Ecto neural progenitor cell (in vitro differentiated cells): ENCODE measurements at regions not wholly inside any gene's neighbourhood (a gene's known extent, or its start where the extent isn't known, plus 50 kb on each side); places are given as distances from the start of the nearest gene placed in this dataset.

Source experiments
- DNase-seq: peaks from one replicate; pipeline ENCODE4 v3.0.0-alpha.2; 2018; ENCODE audit warnings: low spot score

DNA sequence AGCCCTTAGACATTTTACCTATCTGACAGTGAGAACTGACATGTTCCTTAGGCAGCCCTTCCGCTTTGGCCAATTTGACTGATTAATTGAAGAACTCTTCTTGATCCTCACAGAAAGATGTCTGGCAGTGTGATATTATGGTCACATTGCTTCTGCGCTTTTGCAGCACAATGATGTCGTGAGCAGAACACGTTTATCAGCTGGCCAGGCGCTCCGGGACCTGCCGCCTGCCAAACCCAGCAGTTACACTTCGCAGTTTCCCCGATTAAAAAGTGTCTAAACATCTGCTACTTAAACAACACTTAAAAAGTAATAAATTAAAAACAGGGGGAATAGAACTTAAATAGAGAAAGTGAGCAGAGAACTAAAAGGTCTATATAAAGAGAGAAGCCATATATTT is 103.5 kb upstream of the ETS2 start:
- no peak for DNase-seq

DNA sequence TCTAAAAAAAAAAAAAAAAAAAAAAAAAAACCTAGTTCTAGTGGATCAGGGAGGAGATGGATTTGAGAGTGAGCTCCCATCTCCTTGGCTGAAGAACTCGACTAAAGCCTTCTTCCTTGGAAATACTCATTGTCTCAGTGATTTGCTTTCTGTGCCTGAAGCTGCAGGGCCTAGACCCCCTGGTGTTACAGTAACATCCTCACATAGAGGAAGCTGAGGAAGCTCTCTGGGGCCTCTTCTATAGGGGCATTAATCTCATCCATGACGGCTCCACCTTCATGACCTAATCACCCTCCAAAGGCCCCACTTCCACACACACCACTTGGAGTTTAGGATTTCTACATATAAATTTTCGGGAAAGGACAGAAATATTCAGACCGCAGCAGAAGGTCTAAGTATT is 95.9 kb upstream of the ETS2 start:
- DNase-seq: no peak

DNA sequence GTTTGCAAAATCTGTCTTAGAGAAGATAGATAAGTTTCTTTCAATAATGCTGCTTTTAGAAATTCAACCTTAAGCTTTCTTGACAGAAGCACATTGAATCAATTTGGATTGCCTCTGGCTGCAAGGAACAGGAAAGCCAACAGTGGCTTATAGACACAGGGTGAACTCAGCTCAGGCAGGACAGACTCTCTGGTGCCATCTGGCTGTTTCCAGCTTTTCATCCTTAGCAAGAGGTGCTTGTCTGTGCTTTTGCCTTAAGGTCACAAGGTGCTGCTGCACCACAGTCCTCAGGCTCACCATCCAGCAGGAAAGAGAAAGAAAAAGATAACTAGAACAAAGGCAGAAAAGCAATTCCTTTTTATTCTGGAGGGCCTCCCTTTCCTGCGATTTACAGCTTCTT is 93.7 kb upstream of the ETS2 start:
- no peak for DNase-seq

DNA sequence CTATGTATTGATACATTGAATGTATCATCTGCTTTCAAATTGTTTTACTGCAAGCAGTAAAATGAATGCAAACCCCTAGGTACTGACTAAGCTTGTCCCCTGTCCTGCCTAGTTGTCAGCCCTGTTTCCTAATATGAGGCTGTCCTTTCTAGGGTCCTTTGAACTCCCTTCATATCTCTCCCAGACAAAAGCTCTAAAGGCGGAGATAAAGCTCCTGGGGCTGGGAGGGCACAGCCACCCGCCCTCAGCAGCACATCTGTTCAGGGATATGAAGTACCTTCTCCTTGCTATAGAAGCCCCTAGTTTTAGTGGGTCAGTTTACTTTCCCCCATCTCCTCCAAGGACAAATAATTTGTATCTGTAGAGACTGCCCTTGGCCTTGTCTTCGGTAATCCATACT is 93.1 kb upstream of the ETS2 start:
- no peak for DNase-seq

DNA sequence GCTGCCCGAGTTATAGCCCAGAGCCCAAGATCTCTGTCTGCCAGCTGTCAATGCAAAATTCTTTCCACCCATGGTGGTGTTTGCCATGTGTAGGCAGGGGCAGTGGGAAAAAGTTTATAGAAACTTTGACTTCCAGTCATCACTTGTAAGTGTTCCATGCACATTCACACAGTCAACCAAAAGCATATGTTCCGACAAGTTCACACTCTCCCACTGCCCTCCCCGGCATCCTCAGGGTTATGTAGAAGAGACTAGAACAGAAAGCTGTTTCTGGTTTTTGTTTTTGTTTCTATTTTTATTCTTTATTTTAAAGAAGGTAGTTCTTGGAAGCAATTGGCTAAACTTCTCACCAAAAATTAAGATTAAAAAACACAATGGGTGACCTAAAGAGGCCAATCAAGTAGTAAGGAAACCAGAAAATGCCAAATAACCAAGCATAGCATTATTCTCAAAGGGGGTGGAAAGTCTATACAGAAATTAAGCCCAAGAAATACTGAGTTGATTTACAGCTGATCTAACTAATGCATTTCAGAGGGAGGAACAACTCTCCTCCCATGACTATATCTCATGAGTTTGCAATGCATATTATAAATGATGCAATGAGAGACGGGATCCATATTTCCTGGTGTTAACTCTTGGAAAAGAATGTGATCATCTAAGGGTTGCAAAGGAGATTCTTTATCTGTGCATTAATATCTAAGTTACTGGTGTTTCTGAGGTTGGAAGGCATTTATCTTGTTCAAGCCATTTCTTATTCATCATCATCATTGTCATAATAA is 91.5 kb upstream of the ETS2 start:
- no peak for DNase-seq

DNA sequence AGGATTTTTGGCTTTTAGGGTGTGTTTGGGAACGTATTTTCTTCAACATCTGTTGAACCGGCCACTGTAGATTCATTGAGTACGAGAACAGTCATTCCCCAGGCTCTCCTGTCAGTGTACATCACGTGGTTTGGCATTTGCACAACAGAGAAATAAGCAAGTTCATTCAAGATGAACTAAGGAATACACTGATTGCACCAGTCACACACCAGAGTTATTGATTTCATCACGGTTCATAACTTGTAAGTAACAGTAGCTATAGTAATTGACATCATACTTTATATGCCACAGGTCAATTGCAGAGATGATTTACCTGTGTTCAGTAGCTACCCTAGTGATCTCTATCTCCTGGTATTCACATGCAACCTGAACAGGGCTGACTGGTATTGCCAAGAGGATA is 90.7 kb upstream of the ETS2 start:
- no peak for DNase-seq

DNA sequence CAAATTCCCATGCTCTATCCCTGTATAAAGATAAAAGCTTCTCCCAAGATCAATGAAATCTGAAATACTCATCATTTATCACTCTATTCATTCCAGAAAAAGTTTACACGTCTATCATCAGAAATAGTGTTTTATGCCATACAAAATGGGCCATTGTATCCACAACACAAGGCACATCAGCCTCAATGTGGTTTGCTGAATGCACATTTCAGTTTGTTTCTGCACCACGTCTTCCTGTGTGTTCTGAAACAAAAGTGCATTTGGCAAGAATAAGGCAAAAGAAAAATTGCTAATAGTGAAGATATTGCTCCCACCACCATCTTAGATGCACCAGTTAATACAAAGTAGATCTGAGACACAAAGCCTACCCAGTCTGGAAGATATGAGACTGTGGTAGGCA is 89.6 kb upstream of the ETS2 start:
- DNase-seq: no peak

DNA sequence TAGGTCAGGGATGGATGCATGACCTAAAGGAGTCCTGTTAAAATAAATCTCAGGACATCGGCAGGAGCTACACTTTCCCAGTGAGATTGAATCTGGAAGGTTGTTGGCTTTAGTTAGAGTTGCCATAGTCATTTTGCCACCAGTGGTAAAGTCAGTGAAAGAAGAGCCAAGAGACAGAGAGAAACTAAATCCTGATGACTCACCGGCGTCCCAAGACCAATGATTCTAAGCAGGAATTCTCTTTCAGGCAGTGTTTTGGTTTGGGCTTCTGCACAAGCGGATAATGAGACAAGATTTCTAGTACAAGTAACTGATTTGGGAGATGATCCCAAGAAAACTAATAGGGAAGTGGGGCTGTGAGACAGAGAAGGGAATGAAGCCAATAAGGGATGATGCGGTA is 88.8 kb upstream of the ETS2 start:
- no peak for DNase-seq

DNA sequence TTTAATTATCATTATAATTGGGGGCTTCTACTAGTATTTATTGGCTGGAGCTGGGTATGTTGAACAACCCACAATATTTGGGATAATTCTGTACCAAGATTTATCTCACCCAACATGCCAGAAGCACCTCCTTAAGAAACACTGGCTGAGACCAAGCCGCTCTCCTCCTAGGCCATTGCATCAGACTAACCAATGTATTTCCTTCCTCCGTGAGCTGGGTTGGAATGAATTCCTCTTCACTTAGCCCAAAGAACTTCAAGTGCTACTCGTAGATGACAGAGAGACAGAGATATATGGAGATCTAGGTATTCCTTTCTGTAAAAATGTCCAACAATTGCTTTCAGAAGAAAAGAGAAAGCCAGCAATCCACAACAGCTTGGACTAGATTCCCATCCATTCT is 87.2 kb upstream of the ETS2 start:
- no peak for DNase-seq

DNA sequence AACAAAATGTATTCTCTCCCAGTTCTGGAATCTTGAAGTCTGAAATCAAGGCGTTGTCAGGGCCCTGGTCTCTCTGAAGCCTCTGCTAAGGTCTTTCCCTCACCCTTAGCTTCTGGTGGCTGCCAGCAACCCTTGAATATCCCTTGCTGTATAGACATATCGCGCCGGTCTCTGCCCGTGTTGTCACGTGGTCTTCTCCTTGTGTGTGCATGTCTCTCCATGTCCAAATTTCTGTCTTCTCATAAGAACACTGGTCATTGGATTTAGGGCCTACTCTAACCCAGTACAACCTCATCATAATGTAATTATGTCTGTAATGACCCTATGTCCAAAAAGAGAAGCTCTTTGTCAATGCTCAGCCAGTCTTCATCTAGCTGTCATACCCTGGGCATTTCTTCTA is 85.7 kb upstream of the ETS2 start:
- DNase-seq: no peak

DNA sequence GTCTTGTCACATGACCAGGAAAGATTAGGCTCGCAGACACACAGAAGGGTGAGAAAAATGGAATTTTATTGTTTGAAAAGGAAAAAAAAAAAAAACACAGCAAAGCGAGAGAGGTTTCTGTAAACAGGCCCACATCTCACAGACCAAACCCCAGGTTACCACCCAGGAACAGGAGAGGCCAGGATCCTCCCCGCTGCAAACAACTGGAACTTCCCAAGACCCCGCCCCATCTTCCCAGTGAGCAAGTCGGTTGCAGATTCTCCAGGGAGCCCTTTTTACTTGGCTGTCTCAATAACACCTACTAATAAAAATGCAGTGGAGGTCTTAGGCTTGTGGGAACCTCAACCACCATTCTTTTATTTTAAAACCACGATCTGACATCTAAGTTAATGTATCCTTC is 84.7 kb upstream of the ETS2 start:
- no peak for DNase-seq

DNA sequence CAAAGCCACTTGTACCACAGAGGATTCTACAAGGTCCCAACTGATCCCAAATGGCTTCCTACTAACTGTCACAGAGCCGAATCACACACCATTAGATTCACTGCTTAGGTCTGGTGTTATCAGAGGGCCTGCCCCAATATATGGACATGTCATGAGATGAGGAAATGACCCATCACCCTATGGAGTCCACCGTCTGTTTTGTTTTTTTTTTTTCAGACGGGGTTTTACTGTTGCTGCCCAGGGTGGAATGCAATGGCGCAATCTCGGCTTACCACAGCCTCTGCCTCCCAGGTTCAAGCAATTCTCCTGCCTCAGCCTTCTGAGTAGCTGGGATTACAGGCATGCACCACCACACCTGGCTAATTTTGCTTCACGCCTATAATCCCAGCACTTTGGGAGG is 83.8 kb upstream of the ETS2 start:
- DNase-seq: no peak

DNA sequence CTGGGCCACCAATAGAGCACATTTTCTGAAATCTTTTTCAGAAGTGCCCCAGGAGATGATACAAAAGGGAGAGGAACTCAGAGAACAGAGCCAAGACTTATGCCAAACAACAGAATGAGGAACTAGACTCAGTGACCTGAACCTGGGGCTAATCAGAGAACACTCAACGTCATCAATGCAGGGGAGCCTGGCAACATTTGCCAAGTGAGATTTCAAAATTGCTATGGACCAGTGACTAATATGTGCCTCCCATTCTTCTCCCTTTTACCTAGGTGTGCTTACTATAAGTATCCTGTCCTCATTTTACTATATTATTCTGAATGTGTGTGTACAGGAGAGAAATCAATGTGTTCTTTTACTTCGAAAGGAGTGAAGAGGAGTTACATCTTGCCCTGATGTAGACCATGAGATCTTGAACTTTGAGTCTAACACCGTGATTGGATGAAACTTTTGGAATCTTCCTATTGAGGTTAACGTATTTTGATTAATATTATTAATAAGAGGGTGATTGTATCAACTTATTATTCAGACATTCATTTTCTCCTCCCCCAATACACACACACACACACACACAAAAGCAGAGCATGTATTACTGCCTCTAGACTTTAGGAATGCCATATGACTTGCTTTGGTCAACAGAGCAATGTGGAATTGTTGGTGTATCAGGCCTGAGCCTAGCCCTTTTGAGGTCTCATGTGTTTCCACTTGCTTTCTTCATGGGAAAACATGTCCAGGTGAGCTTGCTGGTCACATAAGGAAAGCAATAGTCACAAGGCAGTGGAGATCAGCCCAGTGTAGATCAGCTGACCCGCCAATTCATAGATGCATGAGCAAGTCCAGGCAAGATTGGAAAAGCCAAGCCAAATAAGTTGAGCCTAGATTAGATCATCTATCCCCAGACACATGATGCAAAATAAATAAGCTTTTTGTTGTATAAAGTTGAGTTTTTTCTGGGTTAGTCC is 80.3 kb upstream of the ETS2 start:
- no peak for DNase-seq

DNA sequence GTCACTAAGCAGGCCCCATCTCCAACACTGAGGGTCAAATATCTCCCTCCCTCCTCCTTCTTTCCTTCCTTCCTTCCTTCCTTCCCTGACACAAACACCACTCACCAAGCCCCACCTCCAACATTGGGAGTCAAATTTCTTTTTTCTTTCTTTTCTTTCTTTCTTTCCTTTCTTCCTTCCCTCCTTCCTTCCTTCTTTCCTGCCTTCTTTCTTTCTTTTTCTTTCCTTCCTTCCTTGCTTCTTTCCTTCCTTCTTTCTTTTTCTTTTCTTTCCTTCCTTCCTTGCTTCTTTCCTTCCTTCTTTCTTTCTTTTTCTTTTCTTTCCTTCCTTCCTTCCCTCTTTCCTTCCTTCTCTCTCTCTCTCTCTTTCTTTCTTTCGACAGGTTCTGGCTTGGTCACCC is 79.2 kb upstream of the ETS2 start:
- DNase-seq: no peak

DNA sequence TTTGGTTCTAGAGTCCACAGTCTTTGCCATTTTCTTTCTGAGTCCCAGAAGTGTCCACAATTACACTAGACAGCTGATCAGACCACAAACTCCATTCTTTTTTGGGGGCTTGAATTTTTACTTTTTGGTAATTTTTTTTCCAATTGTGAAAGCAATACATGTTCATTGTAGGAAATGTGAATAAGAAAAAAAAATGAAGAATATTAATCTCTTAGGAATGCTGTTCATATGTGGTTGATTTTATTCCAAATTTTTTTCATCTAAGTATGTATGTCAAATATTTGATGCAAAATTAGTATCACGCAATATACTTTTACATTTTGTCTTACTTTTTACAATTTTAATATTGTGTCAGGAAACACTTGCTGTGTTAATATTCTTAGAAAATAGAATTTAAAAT is 76.4 kb upstream of the ETS2 start:
- no peak for DNase-seq

DNA sequence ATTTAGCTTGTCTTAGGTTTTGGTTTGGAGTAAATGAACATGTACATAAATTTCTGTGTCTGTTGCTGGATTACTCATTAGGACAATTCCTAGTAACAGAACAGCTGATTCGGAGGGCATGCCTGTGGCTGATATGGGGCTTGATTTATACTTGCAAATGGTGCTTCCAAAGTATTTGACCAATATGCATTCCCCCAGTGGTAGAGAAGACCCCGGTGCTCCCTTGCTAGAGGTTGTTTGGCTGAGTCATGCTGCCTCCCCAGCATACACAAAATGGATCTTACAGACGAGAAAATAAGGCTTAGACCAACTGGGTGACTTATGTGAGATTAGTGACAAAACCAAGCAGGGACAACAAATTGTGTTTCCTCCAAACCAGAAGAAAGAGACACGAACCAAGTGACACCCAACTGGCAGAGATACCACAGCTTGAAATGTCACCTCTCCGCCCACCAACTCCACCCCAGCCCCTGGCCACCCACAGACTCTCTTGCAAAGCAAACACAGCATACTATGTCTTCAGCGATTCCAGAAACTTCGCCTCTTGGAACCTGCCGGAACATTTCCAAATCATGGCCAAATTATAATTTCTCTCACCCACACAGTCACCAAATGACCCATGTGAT is 75.9 kb upstream of the ETS2 start:
- no peak for DNase-seq

DNA sequence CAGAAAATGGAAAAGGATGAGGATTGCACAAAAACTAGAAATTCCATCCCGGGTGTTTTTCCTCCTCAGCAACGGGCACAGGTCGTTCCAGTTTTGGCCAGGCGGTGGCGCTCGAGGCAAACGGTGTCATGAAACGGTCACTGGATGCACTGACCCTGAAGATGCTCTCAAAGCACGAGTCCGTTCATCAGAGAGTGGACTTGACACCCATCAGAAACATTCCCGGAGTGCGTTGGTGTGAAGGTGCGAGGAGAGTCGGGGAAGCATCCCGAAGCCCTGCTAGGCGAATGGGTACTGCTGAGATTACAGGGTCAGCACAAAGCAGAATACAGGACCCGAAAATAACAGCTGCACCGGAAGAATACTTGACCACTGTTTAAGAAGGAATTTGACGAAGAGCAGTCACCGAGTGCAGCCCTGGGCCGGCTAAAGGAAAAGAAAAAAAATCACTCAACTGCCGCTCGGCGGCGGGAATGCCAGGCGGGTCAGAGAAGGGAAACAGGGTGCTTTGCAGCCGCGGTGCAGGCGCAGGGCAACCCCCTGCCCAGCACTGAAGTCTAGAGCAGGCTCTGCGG is 71.7 kb upstream of the ETS2 start:
- peak; percentile 91 for DNase-seq

DNA sequence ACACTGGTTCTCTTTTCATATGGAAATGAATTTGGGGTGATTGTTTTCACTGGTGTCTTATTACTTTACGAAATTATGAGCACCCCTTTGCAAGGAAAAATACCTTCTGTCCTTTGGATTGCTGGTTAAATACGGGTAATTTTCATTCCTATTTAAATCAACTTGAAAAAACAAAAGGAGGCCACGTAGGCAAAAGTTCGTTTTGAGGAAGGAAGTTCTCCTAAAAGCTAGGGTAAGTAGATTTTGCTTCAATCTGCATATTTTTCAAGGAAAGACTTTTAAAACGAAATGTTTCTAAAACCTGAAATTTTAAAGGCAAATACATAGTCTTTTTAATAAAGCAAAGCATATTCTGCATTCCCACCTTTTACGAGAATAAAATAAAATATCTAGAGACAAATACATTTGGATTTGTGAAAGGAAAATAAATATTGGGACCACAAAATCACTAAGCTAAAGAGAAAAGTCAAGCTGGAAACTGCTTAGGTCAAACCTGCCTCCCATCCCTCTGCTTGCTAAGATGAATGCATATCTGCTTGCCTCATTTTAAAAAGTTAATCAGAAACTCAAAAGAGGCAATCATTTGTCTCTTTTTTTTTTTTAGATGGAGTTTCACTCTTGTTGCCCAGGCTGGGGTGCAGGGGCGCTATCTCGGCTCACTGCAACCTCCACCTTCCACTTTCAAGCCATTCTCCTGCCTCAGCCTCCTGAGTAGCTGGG is 70.9 kb upstream of the ETS2 start:
- no peak for DNase-seq

DNA sequence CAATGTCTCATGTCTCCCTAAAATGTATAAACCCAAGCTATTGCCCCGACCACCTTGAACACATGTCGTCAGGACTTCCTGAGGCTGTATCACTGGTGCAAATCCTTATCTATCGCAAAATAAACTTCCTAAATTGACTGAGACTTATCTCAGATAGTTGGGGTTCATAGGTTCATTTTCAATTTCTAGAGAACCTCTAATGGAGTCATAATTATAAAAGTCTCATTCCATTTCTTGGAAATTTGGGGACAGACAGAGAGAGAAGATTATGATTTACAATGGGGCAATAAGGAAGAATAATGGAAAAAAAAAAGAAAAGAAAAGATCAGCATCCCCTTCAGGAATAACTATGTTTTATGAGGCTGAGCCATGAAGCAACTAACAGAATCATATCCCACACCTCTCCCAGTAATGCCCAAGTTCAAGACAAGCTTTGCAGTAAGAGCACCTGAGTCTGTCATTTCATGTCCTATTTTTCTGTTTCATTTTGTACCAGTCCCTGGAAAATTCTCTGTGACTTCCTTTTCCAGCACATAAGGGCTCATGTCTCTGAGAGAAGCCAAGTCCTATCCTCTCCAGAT is 70.0 kb upstream of the ETS2 start:
- DNase-seq: no peak

DNA sequence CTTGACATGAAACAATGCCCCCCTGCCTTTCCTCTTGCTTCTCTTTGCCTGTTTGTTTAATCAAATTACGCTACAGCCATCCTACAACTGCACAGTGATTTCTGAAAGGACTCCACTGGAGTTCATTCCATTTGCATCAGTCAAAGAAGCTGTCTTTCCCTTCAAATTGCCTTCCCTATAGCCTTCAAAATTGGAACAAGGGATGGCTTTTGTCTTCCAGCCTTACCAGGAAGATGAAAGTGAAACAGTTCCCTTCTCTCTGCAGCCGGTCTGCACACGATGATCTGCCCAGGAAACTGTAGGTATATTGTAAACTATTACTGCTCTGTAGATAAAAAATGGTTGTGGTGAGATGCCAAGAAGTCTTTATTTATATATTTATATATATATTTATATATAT is 65.6 kb upstream of the ETS2 start:
- DNase-seq: no peak

DNA sequence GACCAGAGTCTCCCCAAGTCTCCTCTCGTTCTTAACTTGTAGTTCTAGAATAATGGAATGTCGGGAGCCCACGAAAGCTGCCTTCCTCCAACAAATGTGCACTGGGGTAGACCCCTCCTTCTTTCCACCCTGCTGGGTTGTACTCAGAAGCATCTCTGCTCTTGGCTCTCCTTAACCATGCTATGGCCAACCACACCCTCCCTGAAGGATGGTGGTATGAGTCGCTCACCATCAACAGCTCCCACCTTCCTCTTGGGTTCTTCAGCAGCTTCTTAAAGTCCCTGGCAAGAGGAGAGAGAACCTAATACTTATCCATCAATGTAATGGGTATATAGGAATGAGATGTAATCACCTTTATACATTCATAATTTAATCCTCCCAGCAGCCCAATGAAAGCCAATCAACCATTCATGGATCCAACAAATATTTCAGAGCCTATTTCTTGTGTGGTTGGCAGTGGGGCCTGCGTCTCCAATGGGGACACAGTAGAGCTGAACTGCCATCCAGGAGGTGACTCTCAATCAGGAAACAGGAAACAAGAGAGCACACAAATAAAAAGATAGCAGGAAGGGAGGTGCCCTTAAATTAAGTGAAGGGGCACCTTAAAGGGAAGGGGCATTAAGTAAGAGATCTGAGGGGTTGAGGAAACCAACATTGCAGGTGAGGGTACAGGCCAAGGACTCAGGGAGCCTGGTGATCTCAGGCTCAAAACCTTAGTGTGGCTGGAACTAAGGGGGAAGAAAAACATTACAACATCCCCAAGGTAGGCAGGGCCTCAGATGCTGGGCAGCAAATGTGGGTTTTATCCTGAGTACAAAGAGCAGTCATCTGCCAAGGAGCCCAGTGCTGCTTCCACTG is 64.4 kb upstream of the ETS2 start:
- no peak for DNase-seq
